Activated CD8-positive, alpha-beta memory T cell treated with anti-CD3 and anti-CD28 coated beads for 36 hours (primary cell): ENCODE measurements at regions not wholly inside any gene's neighbourhood (a gene's known extent, or its start where the extent isn't known, plus 50 kb on each side); places are given as distances from the start of the nearest gene placed in this dataset.

Experiments
- CTCF ChIA-PET: fragments of 350-600 bp; sonication (Branson Sonifier 250); formaldehyde crosslinking; loops from one replicate; lab custom pipeline; 2021; ENCODE audit warnings: antibody characterized with exemption; lab: Charles Lee
- POLR2A ChIA-PET: fragments of 350-600 bp; sonication (Branson Sonifier 250); formaldehyde crosslinking; loops from one replicate; lab custom pipeline; 2021; ENCODE audit warnings: antibody characterized with exemption; lab: Charles Lee

DNA sequence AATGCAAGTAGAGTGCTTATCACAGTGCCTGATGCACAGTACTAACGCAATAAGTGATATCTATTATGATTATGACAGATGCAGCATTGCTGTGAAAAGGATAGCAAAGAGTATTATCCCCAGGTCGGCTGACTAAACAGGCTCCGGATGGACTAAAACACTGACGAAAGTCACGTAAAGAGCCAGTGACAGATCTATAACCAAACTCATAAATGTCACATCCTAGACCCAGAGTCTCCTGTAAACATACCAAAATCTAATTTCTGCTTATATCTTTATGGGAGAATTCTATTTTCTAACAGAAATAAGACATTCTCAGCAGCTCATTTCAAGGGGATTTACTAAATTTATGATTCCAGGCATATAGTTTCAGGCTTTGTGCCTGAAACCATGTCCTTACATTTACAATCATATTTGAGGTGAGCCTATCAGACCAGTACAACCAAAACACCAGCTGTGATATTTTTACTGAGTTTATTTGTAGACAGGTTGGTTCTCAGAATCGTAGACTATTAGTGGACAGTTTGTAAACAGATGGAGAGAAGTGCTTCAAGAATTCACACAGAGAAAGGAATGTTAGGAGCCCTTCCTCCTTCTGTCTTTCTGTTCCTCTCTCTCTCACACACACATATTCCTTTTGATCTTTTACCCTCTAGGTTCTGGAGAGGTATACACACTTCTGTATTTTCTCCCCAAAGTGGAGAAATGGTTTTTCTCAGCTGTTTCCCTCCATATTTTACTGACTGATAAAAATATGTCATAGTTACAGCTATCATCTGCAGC is 52.4 kb upstream of the WDR26 start:
- POLR2A ChIA-PET = no interaction called here
- CTCF ChIA-PET = no interaction called here

DNA sequence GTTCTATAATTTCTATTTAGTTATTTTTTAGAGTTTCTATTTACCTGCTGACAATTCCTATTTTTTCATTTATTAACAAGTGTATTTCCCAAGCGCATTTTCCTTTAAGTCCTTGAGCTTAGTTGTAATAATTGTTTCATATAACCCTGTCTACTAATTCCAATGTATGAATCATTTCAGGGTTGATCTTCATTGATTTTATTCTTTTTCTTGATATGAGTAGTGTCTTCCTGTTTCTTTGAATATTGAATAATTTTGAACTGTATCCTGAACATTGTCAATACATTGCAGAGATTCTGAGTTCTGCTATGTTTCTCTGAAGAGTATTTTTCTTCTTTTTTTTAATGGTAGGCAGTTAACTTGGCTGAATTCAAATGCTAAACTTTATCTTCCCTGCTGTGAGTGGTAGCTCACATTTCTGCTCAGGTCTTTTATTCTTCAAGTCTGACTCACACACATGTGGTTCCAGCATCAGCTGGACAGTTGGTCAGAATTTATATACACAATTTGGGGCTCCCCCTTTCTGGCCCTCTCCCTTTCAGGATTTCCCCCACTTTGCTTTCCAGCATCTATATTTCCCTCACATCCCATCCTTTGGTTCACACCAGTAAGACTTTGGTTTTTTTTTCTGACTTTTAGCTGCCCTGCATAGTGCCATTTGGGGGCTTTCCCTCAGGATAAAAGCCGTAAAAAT is 54.4 kb upstream of the WDR26 start:
- ChIA-PET CTCF (no interaction called here), POLR2A (no interaction called here)

DNA sequence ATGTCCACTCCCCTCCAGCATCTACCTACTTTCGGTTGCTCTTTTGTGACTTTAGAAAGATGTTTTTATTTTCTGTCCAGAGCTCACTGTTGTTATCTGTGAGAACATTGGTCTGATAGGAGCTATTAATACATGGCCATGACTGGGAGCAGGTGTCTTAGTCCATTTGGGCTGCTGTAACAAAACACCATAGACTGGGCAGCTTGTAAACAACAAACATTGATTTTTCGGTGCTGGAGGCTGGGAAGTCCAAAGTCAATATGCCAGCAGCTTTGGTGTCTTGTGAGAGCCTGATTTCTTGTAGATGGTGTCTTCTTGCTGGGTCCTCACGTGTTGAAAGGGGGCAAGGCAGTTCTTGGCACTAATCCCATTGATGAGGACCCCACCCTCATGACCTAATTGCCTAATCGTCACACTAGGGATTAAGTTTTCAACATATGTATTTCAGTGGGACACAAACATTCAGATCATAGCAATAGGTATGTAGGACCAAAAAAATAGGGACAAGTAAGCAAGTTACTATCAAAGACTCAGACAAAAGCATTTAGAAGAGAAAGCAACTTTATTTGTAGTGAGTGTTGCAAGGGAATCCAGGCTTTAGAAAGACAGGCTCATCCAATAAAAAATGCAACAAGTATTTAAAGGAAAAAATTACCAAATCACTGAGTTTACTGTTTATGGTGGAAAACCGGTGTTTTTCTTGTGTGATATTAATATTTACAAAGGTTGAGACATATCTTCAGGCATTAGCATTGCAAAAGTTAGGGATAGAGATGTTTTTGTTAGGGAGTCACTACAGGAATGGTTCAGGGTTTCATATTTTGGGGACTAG is 55.2 kb upstream of the WDR26 start:
- POLR2A ChIA-PET = no interaction called here
- CTCF ChIA-PET = no interaction called here

DNA sequence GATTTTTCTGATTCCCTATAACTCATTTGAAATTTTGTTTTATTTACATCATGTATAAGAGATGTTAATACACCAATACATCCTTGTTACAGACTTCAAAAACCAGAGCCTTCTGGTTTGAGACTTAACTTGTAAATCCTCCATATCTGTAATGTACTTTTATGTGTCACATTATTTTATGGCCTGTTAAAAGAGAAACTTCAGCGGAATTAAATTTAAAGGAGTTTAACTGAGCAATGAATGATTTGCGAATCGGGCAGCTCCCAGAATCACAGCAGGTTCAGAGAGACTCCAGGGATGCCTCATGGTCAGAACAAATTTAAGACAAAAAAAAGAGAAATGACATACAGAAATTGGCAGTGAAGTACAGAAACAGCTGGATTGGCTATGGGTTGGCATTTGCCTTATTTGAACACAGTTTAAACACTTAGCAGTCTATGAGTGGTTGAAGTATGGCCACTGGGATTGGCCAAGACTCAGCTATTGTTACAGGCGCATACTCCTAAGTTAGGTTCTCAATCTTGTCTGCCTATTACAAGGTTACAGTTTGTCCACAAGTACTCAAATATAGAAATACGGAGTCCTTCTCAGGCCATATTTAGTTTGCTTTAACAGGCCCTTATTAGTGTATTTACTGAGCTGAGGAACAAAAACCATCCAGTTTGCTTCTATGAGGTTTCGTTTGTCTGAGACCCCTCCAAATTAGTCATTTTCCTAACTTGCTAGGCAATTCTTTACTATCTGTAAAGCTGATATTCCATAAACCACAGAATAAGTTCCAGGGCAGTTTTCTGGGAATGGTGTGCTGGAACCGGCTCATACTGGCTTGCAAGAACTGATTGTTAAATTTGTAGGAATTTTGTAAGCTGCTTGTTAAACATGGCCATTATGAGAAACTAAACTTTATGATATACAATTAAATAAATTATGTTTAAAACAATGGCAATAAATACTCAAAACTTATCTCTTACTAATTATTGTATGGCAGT is 56.2 kb upstream of the WDR26 start:
- CTCF ChIA-PET = no interaction called here

DNA sequence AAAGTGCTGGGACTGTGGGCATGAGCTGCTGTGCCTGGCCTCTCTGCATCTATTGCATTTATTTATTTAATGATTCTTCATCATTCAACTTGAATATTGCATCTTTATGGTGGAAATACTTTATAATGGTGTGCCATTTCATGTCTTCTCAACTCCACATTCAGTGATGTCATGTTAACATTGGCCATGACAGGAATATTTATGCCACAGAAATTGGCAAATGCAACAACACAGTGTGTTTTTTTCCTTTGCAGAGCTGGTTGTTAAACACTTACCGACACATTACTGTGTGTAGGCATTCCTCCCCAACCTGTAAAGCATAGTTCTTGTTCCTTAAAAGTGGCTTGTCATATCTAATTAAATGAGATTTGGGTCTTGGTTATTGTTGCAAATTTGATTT is 57.4 kb upstream of the WDR26 start:
- CTCF ChIA-PET = no interaction called here
- POLR2A ChIA-PET = no interaction called here

More for the DNA sequence above, 56.2 kb upstream of the WDR26 start:
- POLR2A ChIA-PET = no interaction called here

DNA sequence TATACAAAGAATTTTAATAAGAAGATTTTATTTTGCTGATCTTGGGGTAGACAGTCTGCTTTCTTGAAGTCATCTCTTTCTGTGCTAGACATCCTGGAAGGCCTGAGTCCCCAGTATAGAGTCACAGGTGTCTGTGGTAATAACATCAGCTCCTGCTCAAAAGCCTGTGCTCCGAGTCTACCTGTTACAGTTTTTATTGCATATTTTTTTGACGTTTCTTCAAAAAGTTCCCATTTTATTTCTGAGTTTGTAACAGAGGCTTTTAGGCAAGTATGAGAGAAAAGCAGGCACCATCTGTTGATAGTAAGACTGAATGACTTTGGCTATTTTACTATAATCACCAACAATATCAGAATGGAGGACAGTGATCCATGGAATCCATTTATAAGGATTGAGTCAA is 58.0 kb upstream of the WDR26 start:
- CTCF ChIA-PET = no interaction called here

DNA sequence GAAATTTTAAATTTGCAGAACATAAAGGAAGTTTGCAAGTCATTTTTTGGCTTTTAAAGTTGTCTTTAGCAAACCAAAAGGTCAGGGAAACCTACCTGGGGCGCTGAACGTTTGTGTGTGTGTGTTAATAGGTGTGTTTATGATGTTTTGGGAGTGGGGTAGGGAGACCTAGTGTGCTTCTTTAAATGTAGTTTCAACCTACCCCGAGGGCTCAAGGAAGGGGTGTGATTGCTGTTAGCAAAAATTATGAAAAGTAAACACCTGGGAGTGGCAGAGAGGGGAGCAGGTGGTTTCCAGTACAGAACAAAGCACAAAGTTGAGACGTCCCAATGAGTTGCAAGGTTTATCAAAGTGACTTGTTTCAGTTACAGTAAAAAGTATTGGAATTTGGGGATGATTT is 58.7 kb upstream of the WDR26 start:
- ChIA-PET POLR2A (no interaction called here), CTCF (no interaction called here)

More for the DNA sequence above, 58.0 kb upstream of the WDR26 start:
- POLR2A ChIA-PET = no interaction called here

DNA sequence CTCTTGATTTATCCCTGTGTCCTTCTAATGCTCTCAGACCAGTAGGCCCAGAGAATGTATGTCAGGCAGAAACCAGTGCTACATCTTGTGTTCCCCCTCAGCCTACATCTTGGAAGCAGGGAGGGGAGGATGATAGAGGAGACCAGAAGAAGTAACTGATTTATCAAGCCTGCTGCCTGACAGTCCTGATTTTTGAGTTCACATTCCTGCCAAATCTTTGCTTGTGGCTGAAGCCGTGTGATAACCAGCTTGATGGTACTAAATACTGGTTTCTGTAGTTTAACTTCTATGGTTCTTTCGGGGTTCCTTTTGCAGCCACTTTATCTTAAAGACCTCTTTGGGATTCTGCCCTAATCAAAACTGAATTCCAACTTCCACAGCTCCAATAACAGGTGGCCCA is 59.7 kb upstream of the WDR26 start:
- ChIA-PET POLR2A (no interaction called here), CTCF (no interaction called here)

DNA sequence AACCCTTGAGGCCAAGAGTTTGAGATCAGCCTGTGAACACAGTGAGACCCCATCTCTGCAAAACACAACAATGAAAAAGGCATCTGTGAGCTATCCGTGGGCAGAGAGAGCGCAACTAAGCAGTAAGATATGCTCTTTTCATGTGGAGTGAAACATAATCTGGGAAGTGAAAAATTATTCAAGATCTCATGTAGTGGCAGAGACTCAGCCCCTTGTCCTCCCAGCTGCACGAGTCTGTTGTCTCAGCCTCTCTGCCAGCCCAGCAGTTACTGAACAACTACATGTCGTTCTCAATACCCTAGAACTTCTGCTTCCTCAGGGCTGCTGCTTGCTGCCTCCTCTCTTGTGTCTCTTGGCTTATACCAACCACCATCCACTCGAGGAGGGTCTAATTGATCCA is 61.3 kb upstream of the WDR26 start:
- POLR2A ChIA-PET = no interaction called here
- CTCF ChIA-PET = no interaction called here

DNA sequence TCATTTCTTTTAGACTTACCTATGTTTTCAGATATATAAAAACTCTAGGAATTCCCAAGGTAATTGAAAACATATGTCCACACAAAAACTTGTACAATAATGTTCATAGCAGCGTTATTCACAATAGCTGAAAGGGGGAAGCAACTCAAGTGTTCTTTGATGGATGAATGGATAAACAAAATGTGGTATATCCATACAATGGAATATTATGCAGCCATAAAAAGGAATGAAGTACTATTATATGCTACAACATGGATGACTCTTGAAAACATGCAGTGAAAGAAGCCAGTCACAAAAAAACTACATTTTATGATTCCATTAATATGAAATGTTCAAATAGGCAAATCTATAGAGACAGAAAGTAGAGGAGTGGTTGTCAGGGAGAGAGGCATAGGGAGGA is 62.2 kb upstream of the WDR26 start:
- ChIA-PET POLR2A (no interaction called here), CTCF (interaction anchor here (1.2 kb wide), 1 partner anchor 39 kb away, joined by 3 read pairs; no protein-coding TSS in a partner anchor)

DNA sequence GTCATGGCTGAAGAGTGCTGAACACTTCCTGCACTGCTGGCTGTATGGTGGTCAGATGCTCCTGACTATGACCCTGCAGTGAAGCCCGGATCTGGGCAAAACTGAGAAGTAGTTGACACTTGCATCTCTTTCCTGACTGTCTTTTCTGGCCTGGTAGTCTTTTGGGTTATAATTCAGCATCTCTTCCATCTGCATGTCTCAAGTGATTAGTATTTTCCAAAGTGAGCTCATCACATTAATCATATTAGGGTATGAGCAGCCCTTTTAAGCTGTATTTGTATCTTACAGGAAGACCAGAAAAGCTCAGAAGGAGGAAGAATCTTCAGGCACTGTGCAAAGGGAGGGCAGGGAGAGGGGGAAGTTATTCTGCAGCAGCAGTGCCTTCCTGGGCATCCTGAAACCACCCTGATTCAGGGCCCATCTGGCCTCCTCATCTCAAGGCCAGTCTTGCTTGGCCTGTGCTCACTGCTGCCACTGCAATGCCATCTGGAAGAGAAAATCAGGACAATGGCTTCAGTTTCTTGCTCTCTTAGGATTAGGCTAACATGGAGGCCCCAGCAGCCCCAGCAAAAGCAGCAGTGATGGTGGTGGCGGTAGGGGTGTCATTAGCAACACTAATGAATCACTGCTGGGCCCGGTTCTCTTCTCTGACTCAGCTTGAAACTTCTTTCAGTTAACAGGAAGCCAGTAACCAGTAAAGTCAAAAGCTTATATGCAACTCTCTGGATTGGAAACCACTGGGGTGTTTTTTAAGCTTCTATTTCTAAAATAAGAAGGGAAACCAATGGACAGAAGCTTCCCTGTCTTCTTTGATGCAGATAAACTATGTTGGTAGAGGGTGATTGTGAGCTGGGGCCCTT is 63.3 kb upstream of the WDR26 start:
- ChIA-PET POLR2A (interaction anchor here (0.5 to 1.2 kb wide), 3 partner anchors 11 to 136 kb away, joined by 3 read pairs; no protein-coding TSS in a partner anchor), CTCF (interaction anchor here (1.0 to 1.5 kb wide), 4 partner anchors 11 to 127 kb away, joined by 3 to 8 read pairs (median 3); no protein-coding TSS in a partner anchor)

DNA sequence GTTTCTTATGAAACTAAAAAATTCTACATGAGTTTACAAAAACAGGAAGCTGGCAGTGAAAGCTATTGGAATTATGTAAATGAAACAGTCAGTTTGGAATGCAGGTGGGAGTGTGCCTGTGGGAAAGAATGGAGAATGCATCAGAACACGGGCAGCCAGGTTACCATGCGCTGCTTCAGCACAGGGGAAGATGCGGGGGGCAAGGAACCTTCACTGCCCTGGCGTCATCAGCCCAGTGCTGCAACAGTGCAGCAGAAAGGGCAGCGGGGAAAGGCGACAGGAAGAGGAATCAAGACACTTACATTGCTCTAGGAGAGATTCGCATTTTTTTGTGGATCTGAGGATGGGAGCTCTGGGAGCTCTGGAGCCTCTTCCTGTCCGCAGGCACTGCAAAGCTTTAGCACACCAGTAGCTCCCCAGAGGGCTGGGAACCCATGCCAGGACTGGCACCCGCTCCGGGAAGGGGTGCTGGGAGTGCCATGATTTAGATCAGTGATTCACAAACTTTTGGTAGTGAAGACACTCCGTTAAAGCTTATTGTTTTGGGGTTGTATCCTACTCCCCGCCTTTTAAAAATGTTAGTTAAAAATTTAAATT is 64.1 kb upstream of the WDR26 start:
- POLR2A ChIA-PET = interaction anchor here (0.9 to 1.2 kb wide), 2 partner anchors 10 to 125 kb away, joined by 3 read pairs; no protein-coding TSS in a partner anchor
- CTCF ChIA-PET = interaction anchor here (0.8 to 1.5 kb wide), 4 partner anchors 10 to 126 kb away, joined by 3 to 8 read pairs (median 3); no protein-coding TSS in a partner anchor

DNA sequence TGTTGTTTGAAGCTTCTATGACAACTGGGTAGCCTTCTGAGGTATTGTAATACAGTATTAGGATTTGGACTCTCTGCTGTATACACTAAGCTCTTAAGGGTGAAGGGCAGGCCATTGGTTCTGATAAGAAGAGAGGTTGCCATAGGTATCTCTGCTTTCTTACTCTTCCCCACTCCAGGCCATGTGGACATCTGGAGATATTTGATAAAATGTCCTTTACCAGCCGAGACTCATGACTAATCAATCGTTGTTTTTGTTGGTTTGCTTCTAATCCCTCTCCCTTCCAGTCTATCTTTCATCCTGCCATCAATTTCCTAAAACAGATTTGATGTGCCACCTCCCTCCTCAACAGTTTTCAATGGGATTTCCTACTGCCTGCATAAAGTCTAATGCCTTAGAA is 64.6 kb upstream of the WDR26 start:
- ChIA-PET POLR2A (no interaction called here), CTCF (interaction anchor here (0.8 to 1.5 kb wide), 4 partner anchors 10 to 126 kb away, joined by 3 to 8 read pairs (median 3); no protein-coding TSS in a partner anchor)

DNA sequence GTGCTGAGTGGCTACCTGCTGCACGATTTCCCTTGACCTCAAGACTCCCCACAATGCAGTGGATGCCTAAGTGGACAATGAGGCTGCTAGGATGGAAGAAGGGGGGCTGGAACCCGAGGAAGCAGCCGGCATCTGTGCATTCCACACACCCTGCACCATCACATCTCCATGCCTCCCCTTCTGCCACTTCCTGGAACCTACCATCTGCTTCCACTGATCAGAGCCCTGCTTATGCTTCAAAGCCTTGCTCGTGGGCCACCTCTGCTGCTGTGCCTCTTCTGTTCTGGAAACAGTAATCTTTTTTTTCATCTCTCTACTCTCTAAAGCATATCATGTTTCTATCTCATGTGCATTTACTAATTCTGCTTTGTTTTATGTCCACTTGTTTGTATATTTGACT is 66.2 kb upstream of the WDR26 start:
- POLR2A ChIA-PET = no interaction called here
- CTCF ChIA-PET = no interaction called here

DNA sequence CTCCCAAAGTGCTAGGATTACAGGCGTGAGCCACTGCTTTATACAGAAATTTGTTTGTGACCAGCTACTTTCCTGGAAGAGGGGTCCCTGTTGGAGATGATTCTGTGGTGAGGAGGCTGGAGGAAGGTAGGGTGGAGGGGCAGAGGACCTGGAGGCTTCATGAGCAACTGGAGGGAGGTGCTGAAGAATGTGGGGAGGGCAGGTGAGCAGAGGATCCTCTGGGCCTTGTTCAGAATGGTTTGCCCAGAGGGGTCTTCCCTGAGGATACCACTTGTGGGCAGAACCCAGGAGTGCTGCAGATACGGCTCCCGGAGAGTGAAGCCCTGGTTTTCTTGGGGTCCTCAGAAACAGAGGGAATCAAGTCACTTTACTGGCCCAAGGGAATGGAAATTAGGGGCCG is 67.2 kb upstream of the WDR26 start:
- ChIA-PET CTCF (no interaction called here), POLR2A (no interaction called here)

DNA sequence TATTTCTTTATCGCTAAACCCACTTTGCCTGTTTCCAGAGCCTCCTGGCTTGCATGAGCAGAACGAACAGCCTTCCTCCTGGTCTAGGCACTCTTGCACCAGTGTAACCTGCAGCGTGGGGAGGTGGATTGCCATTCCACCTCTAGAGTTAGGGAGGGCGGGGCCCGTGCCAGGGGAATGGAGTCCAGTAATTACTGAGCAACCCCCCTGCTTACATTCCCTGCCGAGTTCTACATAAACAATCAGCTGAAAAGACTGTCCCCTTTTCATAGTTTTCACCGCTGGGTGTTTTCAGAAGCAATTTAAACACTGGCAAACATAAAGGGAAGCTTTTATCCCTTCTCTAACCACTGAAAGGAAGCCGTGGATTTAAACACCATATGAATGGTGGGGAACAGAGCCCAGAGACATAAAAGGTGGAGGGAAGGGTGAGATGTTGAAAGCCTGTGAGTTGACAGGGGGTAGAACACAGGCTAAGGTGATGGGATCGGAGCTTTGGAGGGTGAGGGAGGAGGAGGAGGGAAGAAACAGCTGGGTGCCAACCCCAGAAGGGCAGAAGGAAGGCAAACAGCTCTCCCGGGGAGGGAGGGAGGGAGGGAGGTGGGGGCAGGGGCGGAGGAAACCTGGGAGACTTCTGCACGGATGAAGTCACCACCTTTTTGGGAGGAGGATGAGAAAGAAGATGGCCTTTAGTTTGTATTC is 68.0 kb upstream of the WDR26 start:
- POLR2A ChIA-PET = interaction anchor here (0.6 kb wide), 1 partner anchor 47 kb away, joined by 3 read pairs; no protein-coding TSS in a partner anchor
- CTCF ChIA-PET = interaction anchor here (2.4 kb wide), 1 partner anchor 11 kb away, joined by 13 read pairs; no protein-coding TSS in a partner anchor
